ENCODE measurements at regions not wholly inside any gene's neighbourhood (a gene's known extent, or its start where the extent isn't known, plus 50 kb on each side); places are given as distances from the start of the nearest gene placed in this dataset.

DNA sequence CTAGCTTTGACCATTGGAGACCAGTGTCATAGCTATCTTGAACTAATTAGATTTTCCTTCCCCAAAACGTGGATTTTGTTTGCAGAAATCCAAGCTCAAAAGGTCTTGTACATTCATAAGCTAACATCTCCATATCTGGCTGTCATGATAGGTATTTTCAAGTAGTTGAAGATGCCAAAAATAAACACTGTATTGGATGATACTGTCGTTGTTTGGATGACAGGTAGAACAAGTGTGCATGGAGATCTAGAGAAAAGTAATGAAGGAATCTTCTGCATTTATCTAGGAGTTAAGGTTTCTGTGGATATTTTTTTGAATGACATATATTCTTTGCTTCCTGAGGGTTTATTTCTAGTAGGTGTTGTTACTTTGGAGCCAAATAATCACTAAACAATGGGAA is 1696.1 kb downstream of the SI start:
- TF ChIP-seq, protein P1, sequence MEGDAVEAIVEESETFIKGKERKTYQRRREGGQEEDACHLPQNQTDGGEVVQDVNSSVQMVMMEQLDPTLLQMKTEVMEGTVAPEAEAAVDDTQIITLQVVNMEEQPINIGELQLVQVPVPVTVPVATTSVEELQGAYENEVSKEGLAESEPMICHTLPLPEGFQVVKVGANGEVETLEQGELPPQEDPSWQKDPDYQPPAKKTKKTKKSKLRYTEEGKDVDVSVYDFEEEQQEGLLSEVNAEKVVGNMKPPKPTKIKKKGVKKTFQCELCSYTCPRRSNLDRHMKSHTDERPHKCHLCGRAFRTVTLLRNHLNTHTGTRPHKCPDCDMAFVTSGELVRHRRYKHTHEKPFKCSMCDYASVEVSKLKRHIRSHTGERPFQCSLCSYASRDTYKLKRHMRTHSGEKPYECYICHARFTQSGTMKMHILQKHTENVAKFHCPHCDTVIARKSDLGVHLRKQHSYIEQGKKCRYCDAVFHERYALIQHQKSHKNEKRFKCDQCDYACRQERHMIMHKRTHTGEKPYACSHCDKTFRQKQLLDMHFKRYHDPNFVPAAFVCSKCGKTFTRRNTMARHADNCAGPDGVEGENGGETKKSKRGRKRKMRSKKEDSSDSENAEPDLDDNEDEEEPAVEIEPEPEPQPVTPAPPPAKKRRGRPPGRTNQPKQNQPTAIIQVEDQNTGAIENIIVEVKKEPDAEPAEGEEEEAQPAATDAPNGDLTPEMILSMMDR (conservative IDR thresholded peaks at IDR 0.05 in 1 of 2, IDR thresholded peaks at IDR 0.05 in 1 of 2; ENCODE audit: low read depth in 1 of 2, low read length in 2 of 2) = no peak
- no peak for TF ChIP-seq EZH2 (IDR thresholded peaks at IDR 0.05; ENCODE audit: low read length, missing control alignments)
